ENCODE measurements at regions not wholly inside any gene's neighbourhood (a gene's known extent, or its start where the extent isn't known, plus 50 kb on each side); places are given as distances from the start of the nearest gene placed in this dataset.

GRCh38 chr14:56374421-56374820 is 205.2 kb upstream of the TMEM260 start:
- RAD21 ChIA-PET (ENCODE audit: low non-redundant PET in 1 of 2, low total read pairs in 2 of 2, uncharacterized antibody in 2 of 2, unreplicated experiment in 2 of 2): no interaction called here
- no peaks in the 10 kb centered on the region for H3K4me1 ChIP-seq (ENCODE audit: control insufficient read depth in 1 of 2, insufficient read depth in 2 of 2, low read length in 2 of 2)
- POLR2A ChIA-PET: no interaction called here
- no peak for TF ChIP-seq EZH2phosphoT487 (IDR thresholded peaks at IDR 0.05; ENCODE audit: borderline replicate concordance)
- no peak for TF ChIP-seq POLR2A (IDR thresholded peaks at IDR 0.05; ENCODE audit: borderline replicate concordance, extremely low read depth, insufficient read depth, insufficient read length)
- no peak for TF ChIP-seq ATF3 (IDR thresholded peaks at IDR 0.05)
- no peak for TF ChIP-seq JUND (IDR thresholded peaks at IDR 0.05)
- no peak for TF ChIP-seq ZBTB33 (IDR thresholded peaks at IDR 0.05; ENCODE audit: extremely low read depth, insufficient replicate concordance, low read length)
- TF ChIP-seq RAD21 (IDR thresholded peaks at IDR 0.05; ENCODE audit: low read depth): no peak
- no peak for TF ChIP-seq ELF1 (IDR thresholded peaks at IDR 0.05; ENCODE audit: borderline replicate concordance, low read depth)
- TF ChIP-seq CEBPB (IDR thresholded peaks at IDR 0.05; ENCODE audit: low read depth): no peak
- TF ChIP-seq ZNF274 (IDR thresholded peaks at IDR 0.05; ENCODE audit: low read depth, low read length): no peak
- no peak for TF ChIP-seq SP1 (IDR thresholded peaks at IDR 0.05; ENCODE audit: low read depth)
- TF ChIP-seq FOSL1 (IDR thresholded peaks at IDR 0.05; ENCODE audit: low read depth): no peak
- TF ChIP-seq CBX3 (IDR thresholded peaks at IDR 0.05; ENCODE audit: low read depth): no peak
- TF ChIP-seq POLR2AphosphoS5 (IDR thresholded peaks at IDR 0.05; ENCODE audit: low read depth, low read length): no peak
- H3K36me3 ChIP-seq (ENCODE audit: control insufficient read depth in 1 of 2, insufficient read depth in 2 of 2, low read length in 2 of 2): no peaks in the 10 kb centered on the region
- no peaks in the 10 kb centered on the region for H3K9me3 ChIP-seq (ENCODE audit: control insufficient read depth in 1 of 2, insufficient read depth in 1 of 2, low read depth in 1 of 2, low read length in 2 of 2)
- 0 out of 2 replicates have a peak, but pooled peaks cover 7% of the 10 kb centered on the region for H3K27me3 ChIP-seq (ENCODE audit: insufficient read depth, low read length)
- intact Hi-C loops (cut with micrococcal nuclease): no loop called here
- no TSS peak for BruUV-seq (replicated peaks)
- no peaks in the 10 kb centered on the region for H3K9me2 ChIP-seq (ENCODE audit: insufficient read depth)
- CTCF ChIA-PET: no interaction called here
- ATAC-seq (no peak), DNase-seq (ENCODE audit: low read depth, low spot score) (no peak)
- no peaks in the 10 kb centered on the region for H3K79me2 ChIP-seq (ENCODE audit: insufficient read depth, low read length)
- H3K4me3 ChIP-seq (replicated peaks in 1 of 2; ENCODE audit: low read depth in 1 of 2, low read length in 2 of 2): no peak overlapping the region
- no peak overlapping the region for H3K9ac ChIP-seq (ENCODE audit: low read length)
- H4K20me1 ChIP-seq (ENCODE audit: insufficient read depth): no peaks in the 10 kb centered on the region
- H2AFZ ChIP-seq (ENCODE audit: low read depth, low read length, poor library complexity, severe bottlenecking): no peak overlapping the region
- no peak overlapping the region for H3K4me2 ChIP-seq (ENCODE audit: low read length)
- no peak overlapping the region for H3K27ac ChIP-seq (ENCODE audit: low read depth, low read length)

All from HCT116 (cell line).